GM12878 (cell line): ENCODE measurements at regions not wholly inside any gene's neighbourhood (a gene's known extent, or its start where the extent isn't known, plus 50 kb on each side); places are given as distances from the start of the nearest gene placed in this dataset.

Source experiments
- SP1 ChIP-seq: IDR thresholded peaks from one replicate; pipeline ENCODE4 v1.6.1; 2011; ENCODE audit warnings: low read depth, low read length
- TF ChIP-seq, protein P1 (sequence below): fragments of 450-650 bp; conservative IDR thresholded peaks from 2 replicates; pipeline ENCODE4 v1.6.1; 2017; ENCODE audit warnings: mild to moderate bottlenecking, moderate library complexity

- TF ChIP-seq, protein P1, sequence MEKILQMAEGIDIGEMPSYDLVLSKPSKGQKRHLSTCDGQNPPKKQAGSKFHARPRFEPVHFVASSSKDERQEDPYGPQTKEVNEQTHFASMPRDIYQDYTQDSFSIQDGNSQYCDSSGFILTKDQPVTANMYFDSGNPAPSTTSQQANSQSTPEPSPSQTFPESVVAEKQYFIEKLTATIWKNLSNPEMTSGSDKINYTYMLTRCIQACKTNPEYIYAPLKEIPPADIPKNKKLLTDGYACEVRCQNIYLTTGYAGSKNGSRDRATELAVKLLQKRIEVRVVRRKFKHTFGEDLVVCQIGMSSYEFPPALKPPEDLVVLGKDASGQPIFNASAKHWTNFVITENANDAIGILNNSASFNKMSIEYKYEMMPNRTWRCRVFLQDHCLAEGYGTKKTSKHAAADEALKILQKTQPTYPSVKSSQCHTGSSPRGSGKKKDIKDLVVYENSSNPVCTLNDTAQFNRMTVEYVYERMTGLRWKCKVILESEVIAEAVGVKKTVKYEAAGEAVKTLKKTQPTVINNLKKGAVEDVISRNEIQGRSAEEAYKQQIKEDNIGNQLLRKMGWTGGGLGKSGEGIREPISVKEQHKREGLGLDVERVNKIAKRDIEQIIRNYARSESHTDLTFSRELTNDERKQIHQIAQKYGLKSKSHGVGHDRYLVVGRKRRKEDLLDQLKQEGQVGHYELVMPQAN: no peak
- no peak for TF ChIP-seq SP1
Measured at GRCh38 chr12:66971816-66972215, 292.9 kb upstream of the GRIP1 start.
